Pancreas (tissue), 10 donors: ENCODE measurements at regions not wholly inside any gene's neighbourhood (a gene's known extent, or its start where the extent isn't known, plus 50 kb on each side); places are given as distances from the start of the nearest gene placed in this dataset.
A peak's percentile ranks its signal among the peaks of the same experiment; 100 is the strongest.

ENCODE experiments used
- ATAC-seq, 4 donors: fragments of 200-7000 bp; cut with Tn5 transposase; one replicate each; pipeline versions ENCODE4 v1.8.0 to v1.9.1; 2020; ENCODE audit warnings: mild to moderate bottlenecking in 4 of 4, moderate library complexity in 4 of 4
- DNase-seq, 6 donors: peaks; one replicate each; pipeline ENCODE4 v3.0.0-alpha.2; 2020
- FAIRE-seq: peaks from 2 replicates; lab custom pipeline; 2012; peaks lifted over from hg19 to GRCh38; lab: Jason Lieb, UNC
- H3K27ac ChIP-seq, 4 donors: fragments of 200-600 bp; sonication (generic); 1 replicate in 3 of 4; 2 replicates in 1 of 4; pipeline versions ENCODE4 v1.5.0 to v1.8.0; 2020
- H3K27me3 ChIP-seq, 4 donors: fragments of 200-600 bp; one replicate each; pipeline ENCODE4 v1.8.0; 2021
- H3K36me3 ChIP-seq, 3 donors: fragments of 200-600 bp; sonication (generic) in 1 of 3; one replicate each; pipeline versions ENCODE4 v1.5.0 to v1.8.0; 2020 to 2021
- H3K4me1 ChIP-seq, 3 donors: fragments of 200-600 bp; one replicate each; pipeline ENCODE4 v1.8.0; 2021
- H3K4me3 ChIP-seq, 4 donors: fragments of 200-600 bp; sonication (generic) in 2 of 4; one replicate each; pipeline versions ENCODE4 v1.5.0 to v1.8.0; 2020 to 2021
- H3K9me3 ChIP-seq, 4 donors: fragments of 200-600 bp; one replicate each; pipeline ENCODE4 v1.8.0; 2021
- WGBS, 2 donors: extraction: QIAGEN DNeasy Blood & Tissue Kit; methylation state at CpG; one replicate each; pipeline ENCODE4 v1.1.7; 2013; 5-methylcytosine and 5-hydroxymethylcytosine counted together
- intact Hi-C, 3 donors: fragments of 100-400 bp; cut with DNase I; formaldehyde crosslinking; loops; one replicate each; pipeline versions ENCODE4 v1.11.1 to v1.14.2; 2022
- TF ChIP-seq, protein P1 (sequence below), 4 donors: fragments of 200-600 bp; sonication (generic) in 3 of 4; IDR thresholded peaks; one replicate each; pipeline versions ENCODE4 v1.5.0 to v1.8.0; 2021; ENCODE audit warnings: antibody characterized with exemption in 4 of 4
- donor health status: healthy with polysubstance abuse.
- donor health status: DM: no; HTN: no; CAD: no; lungs with moderate emphysema.
- donor health status: DM: no; HTN: no; CAD: no.
- donor health status: control.
- donor health status: control.
- donor health status: Bipolar disorder and iron deficiency.
- donor health status: DM: yes; HTN: yes; CAD: no.
- donor health status: DM: no; HTN: no; CAD: no.
- donor health status: DM: no; HTN: no; CAD: no.
- donor health status: DM: yes; HTN: yes; CAD: no.

DNA sequence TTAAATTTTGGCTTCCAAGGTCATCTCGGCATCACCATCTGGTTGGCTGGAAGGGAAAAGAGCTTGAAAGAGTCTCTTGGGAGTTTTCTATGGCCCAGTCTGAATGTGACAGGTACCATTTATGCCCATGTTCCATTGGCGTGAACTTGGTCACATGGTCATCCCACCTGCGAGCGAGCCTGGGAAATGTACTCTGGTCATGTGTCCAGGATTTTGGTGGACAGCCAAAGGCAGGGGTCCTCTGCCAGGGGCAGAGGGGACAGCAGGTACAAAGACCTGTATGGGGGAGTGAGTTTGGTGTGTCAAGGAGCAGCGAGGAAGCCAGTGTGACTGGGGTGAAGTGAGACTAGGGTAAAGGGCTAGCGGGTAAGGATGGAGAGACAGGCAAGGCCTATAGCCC lies 112.6 kb downstream of the CDC5L start:
- no peak for FAIRE-seq
- intact Hi-C loops = no loop called here

GRCh38 chr6:44503471-44503870 lies 116.0 kb downstream of the CDC5L start:
- Histone ChIP-seq H3K9me3 (no peaks in the 10 kb centered on the region), H3K4me3 (no peak overlapping the region), H3K27ac (peak overlapping the region in 1 of 4 donors; percentile 7), H3K36me3 (no peaks in the 10 kb centered on the region), H3K4me1 (no peaks in the 10 kb centered on the region), H3K27me3 (no peaks in the 10 kb centered on the region)
- 61 to 66% methylated on average over 4 of the region's 4 CpGs for WGBS, 2 donors
- ATAC-seq (no peak), FAIRE-seq (no peak), DNase-seq (no peak)
- intact Hi-C loops = no loop called here
- TF ChIP-seq, protein P1, sequence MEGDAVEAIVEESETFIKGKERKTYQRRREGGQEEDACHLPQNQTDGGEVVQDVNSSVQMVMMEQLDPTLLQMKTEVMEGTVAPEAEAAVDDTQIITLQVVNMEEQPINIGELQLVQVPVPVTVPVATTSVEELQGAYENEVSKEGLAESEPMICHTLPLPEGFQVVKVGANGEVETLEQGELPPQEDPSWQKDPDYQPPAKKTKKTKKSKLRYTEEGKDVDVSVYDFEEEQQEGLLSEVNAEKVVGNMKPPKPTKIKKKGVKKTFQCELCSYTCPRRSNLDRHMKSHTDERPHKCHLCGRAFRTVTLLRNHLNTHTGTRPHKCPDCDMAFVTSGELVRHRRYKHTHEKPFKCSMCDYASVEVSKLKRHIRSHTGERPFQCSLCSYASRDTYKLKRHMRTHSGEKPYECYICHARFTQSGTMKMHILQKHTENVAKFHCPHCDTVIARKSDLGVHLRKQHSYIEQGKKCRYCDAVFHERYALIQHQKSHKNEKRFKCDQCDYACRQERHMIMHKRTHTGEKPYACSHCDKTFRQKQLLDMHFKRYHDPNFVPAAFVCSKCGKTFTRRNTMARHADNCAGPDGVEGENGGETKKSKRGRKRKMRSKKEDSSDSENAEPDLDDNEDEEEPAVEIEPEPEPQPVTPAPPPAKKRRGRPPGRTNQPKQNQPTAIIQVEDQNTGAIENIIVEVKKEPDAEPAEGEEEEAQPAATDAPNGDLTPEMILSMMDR (IDR thresholded peaks at IDR 0.05) = no peak

More for the DNA sequence above, 112.6 kb downstream of the CDC5L start:
- H3K4me3 ChIP-seq = no peak overlapping the region
- H3K27ac ChIP-seq = no peak overlapping the region
- no peak for ATAC-seq
- no peaks in the 10 kb centered on the region for H3K27me3 ChIP-seq
- no peaks in the 10 kb centered on the region for H3K36me3 ChIP-seq
- H3K4me1 ChIP-seq = no peaks in the 10 kb centered on the region
- WGBS, 2 donors = 85 to 90% methylated on average over 6 of the region's 6 CpGs
- no peak for DNase-seq
- no peaks in the 10 kb centered on the region for H3K9me3 ChIP-seq
- TF ChIP-seq, protein P1 (IDR thresholded peaks at IDR 0.05) = no peak

- intact Hi-C loops = no loop called here
- peak overlapping the region in 1 of 4 donors; percentile 14 for H3K27ac ChIP-seq
- H3K9me3 ChIP-seq = no peaks in the 10 kb centered on the region
- TF ChIP-seq, protein P1 (IDR thresholded peaks at IDR 0.05) = no peak
- WGBS, 2 donors = 8% methylated on average over 5 of the region's 5 CpGs
- no peaks in the 10 kb centered on the region for H3K36me3 ChIP-seq
- DNase-seq (no peak), FAIRE-seq (no peak), ATAC-seq (peak in 3 of 4 donors; percentile 50 to 63 (median 60))
- no peaks in the 10 kb centered on the region for H3K4me1 ChIP-seq
- H3K4me3 ChIP-seq = no peak overlapping the region
- H3K27me3 ChIP-seq = no peaks in the 10 kb centered on the region
These were observed 116.8 kb downstream of the CDC5L start for GRCh38 chr6:44504301-44504791.

DNA sequence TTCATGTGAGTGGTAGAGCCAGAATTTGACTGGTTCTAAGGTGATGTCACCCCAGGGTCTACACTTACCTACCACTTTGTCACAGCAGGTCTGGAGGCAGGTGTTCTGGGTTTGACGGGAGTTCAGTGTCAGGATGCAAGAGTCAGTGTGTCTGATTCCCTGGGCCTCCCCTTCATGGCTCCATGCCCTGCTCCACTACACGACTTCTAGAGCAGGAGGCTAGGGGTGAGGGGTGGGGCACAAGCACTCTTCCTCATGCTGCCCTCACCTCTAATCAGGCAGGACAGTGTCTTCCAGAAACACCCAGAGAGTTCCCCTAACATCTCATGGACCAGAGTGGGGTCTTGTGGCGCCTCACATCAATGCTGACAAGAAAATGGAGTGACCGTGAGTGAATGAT lies 118.2 kb downstream of the CDC5L start:
- WGBS, 2 donors = 70 to 77% methylated on average over 4 of the region's 4 CpGs
- H3K4me3 ChIP-seq = no peak overlapping the region
- TF ChIP-seq, protein P1 (IDR thresholded peaks at IDR 0.05) = no peak
- no peaks in the 10 kb centered on the region for H3K36me3 ChIP-seq
- no peaks in the 10 kb centered on the region for H3K9me3 ChIP-seq
- H3K4me1 ChIP-seq = no peaks in the 10 kb centered on the region
- intact Hi-C loops = no loop called here
- H3K27me3 ChIP-seq = no peaks in the 10 kb centered on the region
- FAIRE-seq (no peak), ATAC-seq (no peak), DNase-seq (no peak)
- no peak overlapping the region for H3K27ac ChIP-seq

- DNase-seq (no peak), ATAC-seq (no peak), FAIRE-seq (no peak)
- H3K27me3 ChIP-seq = no peaks in the 10 kb centered on the region
- intact Hi-C loops = no loop called here
- TF ChIP-seq, protein P1 (IDR thresholded peaks at IDR 0.05) = no peak
- WGBS, 2 donors = 76 to 85% methylated on average over 1 of the region's 1 CpG
- no peaks in the 10 kb centered on the region for H3K9me3 ChIP-seq
- no peaks in the 10 kb centered on the region for H3K4me1 ChIP-seq
- H3K27ac ChIP-seq = no peak overlapping the region
- no peak overlapping the region for H3K4me3 ChIP-seq
- no peaks in the 10 kb centered on the region for H3K36me3 ChIP-seq
These were observed 119.5 kb downstream of the CDC5L start for GRCh38 chr6:44507014-44507413.
